GM18907 (cell line): ENCODE measurements at regions not wholly inside any gene's neighbourhood (a gene's known extent, or its start where the extent isn't known, plus 50 kb on each side); places are given as distances from the start of the nearest gene placed in this dataset.
"Not testable (repeated sequence)": the region's sequence is repeated elsewhere in the genome, so short reads cannot be mapped to it uniquely, and the experiment has no call there.

ENCODE experiments used
- ATAC-seq: cut with Tn5 transposase; IDR thresholded peaks from one replicate; pipeline ENCODE4 v1.9.1; 2021; ENCODE audit warnings: mild to moderate bottlenecking, moderate library complexity; ENCODE audit not compliant: unreplicated experiment

DNA sequence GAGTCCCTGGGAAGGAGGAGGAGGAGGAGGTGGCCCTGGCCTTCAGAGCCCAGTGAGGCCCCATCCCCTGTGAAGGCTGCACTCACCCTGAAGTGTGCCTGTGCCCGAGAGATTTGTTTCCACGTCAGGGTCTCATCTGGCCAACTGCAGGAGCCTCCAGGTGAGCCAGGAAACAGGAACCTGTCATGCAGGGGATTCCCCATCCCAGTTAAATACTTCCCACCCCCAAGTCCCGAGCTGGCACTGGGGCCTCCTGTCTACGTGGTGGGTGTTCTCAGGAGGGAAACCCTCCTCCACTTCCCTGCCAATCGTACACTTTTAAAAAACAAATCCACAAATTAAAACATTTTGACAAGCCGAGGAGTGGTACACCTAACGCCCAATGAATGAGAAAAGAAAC is 50.9 kb upstream of the SFSWAP start:
- ATAC-seq, result not testable (repeated sequence)

DNA sequence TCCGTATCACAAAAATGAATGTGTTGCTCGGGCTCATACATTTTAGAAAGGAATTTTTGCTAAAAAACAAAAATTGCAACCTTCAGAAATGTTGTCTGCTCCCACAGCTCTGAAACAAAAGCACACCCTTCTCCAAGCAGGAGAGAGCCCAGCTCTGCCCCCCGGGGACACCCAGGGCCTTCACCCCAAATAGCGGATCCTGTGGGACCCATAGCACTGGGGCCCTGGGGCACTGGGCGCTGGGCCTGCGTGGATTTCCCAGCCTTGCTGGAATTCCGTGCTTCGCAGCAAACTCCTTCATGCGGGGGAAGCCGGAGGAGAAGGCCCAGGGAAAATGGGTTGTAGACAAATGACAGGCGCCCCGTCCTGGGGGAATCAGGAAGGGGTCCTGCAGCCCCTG is 50.5 kb upstream of the SFSWAP start:
- ATAC-seq, result not testable (repeated sequence)
